H1 (cell line): ENCODE measurements at regions not wholly inside any gene's neighbourhood (a gene's known extent, or its start where the extent isn't known, plus 50 kb on each side); places are given as distances from the start of the nearest gene placed in this dataset.

Experiments used
- CTCF ChIA-PET: fragments of 300-600 bp; sonication (Branson Sonifier 250); formaldehyde crosslinking; loops from one replicate; lab custom pipeline; 2021; ENCODE audit not compliant: partially characterized antibody; lab: Charles Lee
- POLR2A ChIA-PET: fragments of 300-600 bp; sonication (Branson Sonifier 250); formaldehyde crosslinking; loops from one replicate; lab custom pipeline; 2021; ENCODE audit warnings: inconsistent platforms; ENCODE audit not compliant: partially characterized antibody; lab: Charles Lee
- DNase-seq, 2 experiments: peaks; one replicate each; pipeline versions ENCODE4 v3.0.0 to v3.0.0-alpha.2; 2010 to 2022; ENCODE audit warnings: low spot score in 2 of 2, low read depth in 1 of 2, mixed read lengths in 1 of 2
- FAIRE-seq: peaks from 2 replicates; lab custom pipeline; 2011; peaks lifted over from hg19 to GRCh38; lab: Jason Lieb, UNC
- H2AFZ ChIP-seq: 2 replicates; pipeline ENCODE4 v1.8.1; 2012; ENCODE audit warnings: low read length, inconsistent platforms
- H2AK5ac ChIP-seq: 2 replicates; pipeline ENCODE4 v1.6.1; 2013; ENCODE audit warnings: low read depth, low read length
- H2BK120ac ChIP-seq: replicated peaks from 2 replicates; pipeline ENCODE3; 2013; ENCODE audit warnings: low read depth, low read length, inconsistent platforms
- H2BK12ac ChIP-seq: 2 replicates; pipeline ENCODE4 v1.6.1; 2013; ENCODE audit warnings: low read depth, low read length
- H2BK15ac ChIP-seq: 2 replicates; pipeline ENCODE4 v1.6.1; 2013; ENCODE audit warnings: low read length
- H2BK20ac ChIP-seq: 2 replicates; pipeline ENCODE4 v1.6.1; 2013; ENCODE audit warnings: low read length
- H2BK5ac ChIP-seq: 2 replicates; pipeline ENCODE4 v1.6.1; 2013; ENCODE audit warnings: low read depth, low read length
- H3K14ac ChIP-seq: 2 replicates; pipeline ENCODE4 v1.6.1; 2013; ENCODE audit warnings: inconsistent platforms; ENCODE audit not compliant: insufficient read length
- H3K18ac ChIP-seq: 2 replicates; pipeline ENCODE4 v1.6.1; 2013; ENCODE audit warnings: low read length; ENCODE audit errors: extremely low read depth
- H3K23ac ChIP-seq: 2 replicates; pipeline ENCODE4 v1.6.1; 2013; ENCODE audit warnings: inconsistent platforms; ENCODE audit not compliant: insufficient read length
- H3K23me2 ChIP-seq: 2 replicates; pipeline ENCODE4 v1.6.1; 2013; ENCODE audit warnings: low read depth, low read length
- H3K27ac ChIP-seq: 2 replicates; pipeline ENCODE4 v1.6.1; 2011; ENCODE audit warnings: low read depth, low read length, inconsistent platforms
- H3K27me3 ChIP-seq, 4 experiments: replicated peaks in 1 of 4; 1 replicate in 1 of 4; 2 replicates in 3 of 4; pipeline versions ENCODE4 v1.6.1 to v1.8.1; 2011 to 2013; ENCODE audit warnings: low read length in 3 of 4, mild to moderate bottlenecking in 3 of 4, inconsistent platforms in 2 of 4, mixed read lengths in 2 of 4, moderate library complexity in 1 of 4; ENCODE audit not compliant: control insufficient read depth in 3 of 4, insufficient read depth in 3 of 4; ENCODE audit errors: extremely low read depth in 1 of 4
- H3K36me3 ChIP-seq, 4 experiments: 2 replicates each; pipeline versions ENCODE4 v1.6.1 to v1.8.1; 2011 to 2013; ENCODE audit warnings: mild to moderate bottlenecking in 4 of 4, low read length in 3 of 4, moderate library complexity in 2 of 4, control low read depth in 1 of 4, inconsistent platforms in 1 of 4; ENCODE audit not compliant: insufficient read depth in 4 of 4, control insufficient read depth in 2 of 4
- H3K4ac ChIP-seq: replicated peaks from 2 replicates; pipeline ENCODE3; 2013; ENCODE audit warnings: low read length, low read depth, mixed read lengths, inconsistent platforms; ENCODE audit not compliant: insufficient read length
- H3K4me1 ChIP-seq, 4 experiments: replicated peaks in 1 of 4; 1 replicate in 1 of 4; 2 replicates in 3 of 4; pipeline versions ENCODE4 v1.6.1 to v1.8.1; 2011 to 2013; ENCODE audit warnings: low read length in 3 of 4, inconsistent platforms in 2 of 4, mixed read lengths in 1 of 4; ENCODE audit not compliant: insufficient read depth in 4 of 4, control insufficient read depth in 3 of 4
- H3K4me2 ChIP-seq, 2 experiments: 2 replicates each; pipeline versions ENCODE4 v1.6.1 to v1.8.1; 2011 to 2013; ENCODE audit warnings: low read depth in 2 of 2, low read length in 2 of 2, control low read depth in 1 of 2, inconsistent platforms in 1 of 2, mild to moderate bottlenecking in 1 of 2; ENCODE audit not compliant: insufficient read depth in 1 of 2
- H3K4me3 ChIP-seq, 4 experiments: fragments of 200-600, 300-600 bp in 1 of 4; sonication (generic), shearing (Covaris generic), sonication (Bioruptor Twin) in 1 of 4; 2 replicates each; pipeline versions ENCODE4 v1.5.1 to v1.8.1; 2011 to 2016; ENCODE audit warnings: low read length in 4 of 4, low read depth in 3 of 4, control low read depth in 2 of 4, inconsistent platforms in 2 of 4, mild to moderate bottlenecking in 2 of 4, mixed read lengths in 1 of 4, moderate library complexity in 1 of 4; ENCODE audit not compliant: insufficient read depth in 2 of 4; ENCODE audit errors: extremely low read depth in 1 of 4
- H3K56ac ChIP-seq: replicated peaks from 2 replicates; pipeline ENCODE3; 2013; ENCODE audit warnings: low read depth, mild to moderate bottlenecking, mixed read lengths, low read length, inconsistent platforms; ENCODE audit not compliant: insufficient read length
- H3K79me1 ChIP-seq: 2 replicates; pipeline ENCODE4 v1.6.1; 2013; ENCODE audit warnings: low read depth, low read length, control low read depth
- H3K79me2 ChIP-seq, 2 experiments: 2 replicates each; pipeline versions ENCODE4 v1.6.1 to v1.8.1; 2012 to 2013; ENCODE audit warnings: low read length in 2 of 2, mild to moderate bottlenecking in 2 of 2, inconsistent platforms in 1 of 2; ENCODE audit not compliant: insufficient read depth in 2 of 2, control insufficient read depth in 1 of 2
- H3K9ac ChIP-seq, 4 experiments: replicated peaks in 1 of 4; 1 replicate in 1 of 4; 2 replicates in 3 of 4; pipeline versions ENCODE4 v1.6.1 to v1.8.1; 2011 to 2013; ENCODE audit warnings: low read depth in 3 of 4, low read length in 3 of 4, control low read depth in 2 of 4, mild to moderate bottlenecking in 2 of 4, moderate library complexity in 2 of 4, inconsistent platforms in 1 of 4; ENCODE audit errors: extremely low read depth in 1 of 4
- H3K9me3 ChIP-seq, 2 experiments: 2 replicates each; pipeline versions ENCODE4 v1.6.1 to v1.8.1; 2012 to 2013; ENCODE audit warnings: mild to moderate bottlenecking in 2 of 2, moderate library complexity in 2 of 2, control low read depth in 1 of 2, inconsistent platforms in 1 of 2, low read depth in 1 of 2, low read length in 1 of 2, mixed read lengths in 1 of 2; ENCODE audit not compliant: insufficient read depth in 2 of 2
- H4K20me1 ChIP-seq, 2 experiments: replicated peaks in 1 of 2; 2 replicates each; pipeline versions ENCODE3 to v1.8.1; 2011 to 2013; ENCODE audit warnings: inconsistent platforms in 2 of 2, low read length in 2 of 2, mild to moderate bottlenecking in 1 of 2; ENCODE audit not compliant: insufficient read depth in 2 of 2, control insufficient read depth in 1 of 2
- H4K5ac ChIP-seq: 2 replicates; pipeline ENCODE4 v1.6.1; 2013; ENCODE audit warnings: low read length, low read depth, mixed read lengths, inconsistent platforms; ENCODE audit not compliant: insufficient read length
- H4K8ac ChIP-seq: 2 replicates; pipeline ENCODE4 v1.8.0; 2013; ENCODE audit warnings: mild to moderate bottlenecking, moderate library complexity, low read length, inconsistent platforms; ENCODE audit not compliant: insufficient read depth; ENCODE audit errors: extremely low read depth
- H4K91ac ChIP-seq: replicated peaks from 2 replicates; pipeline ENCODE3; 2013; ENCODE audit warnings: low read length, mixed read lengths, inconsistent platforms; ENCODE audit not compliant: insufficient read length
- GTF2F1 ChIP-seq: IDR thresholded peaks from 2 replicates; pipeline ENCODE4 v1.6.1; 2012; ENCODE audit warnings: low read depth, low read length, improper control_type of control experiment, borderline replicate concordance
- MAX ChIP-seq: IDR thresholded peaks from 2 replicates; pipeline ENCODE4 v1.6.1; 2012; ENCODE audit warnings: inconsistent platforms
- NANOG ChIP-seq: IDR thresholded peaks from 2 replicates; pipeline ENCODE4 v1.6.1; 2011; ENCODE audit warnings: low read length, low read depth, mild to moderate bottlenecking, inconsistent platforms; ENCODE audit not compliant: insufficient read depth, poor library complexity, severe bottlenecking
- RXRA ChIP-seq: IDR thresholded peaks from 2 replicates; pipeline ENCODE4 v1.6.1; 2011; ENCODE audit warnings: low read depth, mild to moderate bottlenecking, low read length, moderate library complexity; ENCODE audit not compliant: insufficient read depth
- SIN3A ChIP-seq, 2 experiments: IDR thresholded peaks in 1 of 2; conservative IDR thresholded peaks in 1 of 2; 2 replicates each; pipeline ENCODE4 v1.6.1; 2011 to 2012; ENCODE audit warnings: low read length in 2 of 2, improper control_type of control experiment in 1 of 2, low read depth in 1 of 2, mild to moderate bottlenecking in 1 of 2
- TBP ChIP-seq: IDR thresholded peaks from 2 replicates; pipeline ENCODE4 v1.6.1; 2011; ENCODE audit warnings: low read depth, low read length, improper control_type of control experiment
- YY1 ChIP-seq: IDR thresholded peaks from 2 replicates; pipeline ENCODE4 v1.6.1; 2011; ENCODE audit warnings: low read depth, mild to moderate bottlenecking, low read length
- WGBS, 2 experiments: shearing (Covaris generic) in 1 of 2; methylation state at CpG; one replicate each; pipeline versions ENCODE4 v1.1.6 to v1.1.7; 2013 to 2015; ENCODE audit warnings: low lambda C conversion rate in 2 of 2, mixed read lengths in 2 of 2, inconsistent platforms in 1 of 2, low coverage in 1 of 2, missing lambda C conversion rate in 1 of 2; ENCODE audit not compliant: insufficient replicate concordance in 2 of 2, insufficient coverage in 1 of 2, insufficient read length in 1 of 2; ENCODE audit errors: extremely low coverage in 1 of 2, missing lambda C conversion rate in 1 of 2; 5-methylcytosine and 5-hydroxymethylcytosine counted together

GRCh38 chr2:16871411-16871810 lies 205.8 kb upstream of the CYRIA start:
- Histone ChIP-seq H3K27me3 (no peaks in the 10 kb centered on the region), H2BK15ac (no peak overlapping the region), H3K4ac (no peak overlapping the region), H2AK5ac (no peak overlapping the region), H3K18ac (no peak overlapping the region), H3K4me3 (no peak overlapping the region), H2BK20ac (no peak overlapping the region), H3K9ac (no peak overlapping the region), H4K20me1 (no peaks in the 10 kb centered on the region), H2BK5ac (no peak overlapping the region), H3K79me2 (no peaks in the 10 kb centered on the region), H3K56ac (no peak overlapping the region), H4K91ac (no peak overlapping the region), H3K23ac (no peak overlapping the region), H3K36me3 (no peaks in the 10 kb centered on the region), H2BK120ac (no peak overlapping the region), H3K23me2 (no peaks in the 10 kb centered on the region), H3K4me2 (no peak overlapping the region), H4K5ac (no peak overlapping the region), H3K4me1 (peaks cover 0 to 2% (median 0%) of the 10 kb centered on the region in 4 experiments; a peak in 1 of 7 replicates), H2AFZ (no peak overlapping the region), H2BK12ac (no peak overlapping the region), H4K8ac (no peak overlapping the region), H3K79me1 (no peaks in the 10 kb centered on the region), H3K9me3 (no peaks in the 10 kb centered on the region), H3K27ac (no peak overlapping the region), H3K14ac (no peak overlapping the region)
- FAIRE-seq (no peak), DNase-seq (no peak)
- ChIA-PET POLR2A (no interaction called here), CTCF (interaction anchor here (0.6 to 1.0 kb wide), 2 partner anchors 15 to 16 kb away, joined by 3 to 4 read pairs; no protein-coding TSS in a partner anchor)
- no peak for TF ChIP-seq YY1
- no peak for TF ChIP-seq MAX
- TF ChIP-seq TBP, result no peak
- TF ChIP-seq GTF2F1, result no peak
- no peak for TF ChIP-seq NANOG
- no peak for TF ChIP-seq SIN3A (conservative IDR thresholded peaks at IDR 0.05 in 1 of 2, IDR thresholded peaks at IDR 0.05 in 1 of 2; ENCODE audit: low read depth in 1 of 2, low read length in 2 of 2)
- TF ChIP-seq RXRA, result no peak
- 76% methylated on average over 2 of the region's 2 CpGs; no CpG with 5 or more reads in 1 of the 2 experiments for WGBS, 2 experiments
